ENCODE measurements at regions not wholly inside any gene's neighbourhood (a gene's known extent, or its start where the extent isn't known, plus 50 kb on each side); places are given as distances from the start of the nearest gene placed in this dataset.

GRCh38 chr15:35775471-35775870, 229.5 kb upstream of the DPH6 start:
- Histone ChIP-seq H3K36me3 (ENCODE audit: control insufficient read depth in 1 of 2, insufficient read depth in 2 of 2, low read length in 2 of 2) (no peaks in the 10 kb centered on the region), H3K27me3 (ENCODE audit: insufficient read depth, low read length) (no peaks in the 10 kb centered on the region), H3K9me3 (ENCODE audit: control insufficient read depth in 1 of 2, insufficient read depth in 1 of 2, low read depth in 1 of 2, low read length in 2 of 2) (no peaks in the 10 kb centered on the region), H3K27ac (ENCODE audit: low read depth, low read length) (no peak overlapping the region), H4K20me1 (ENCODE audit: insufficient read depth) (no peaks in the 10 kb centered on the region), H3K79me2 (ENCODE audit: insufficient read depth, low read length) (no peaks in the 10 kb centered on the region), H3K4me1 (ENCODE audit: control insufficient read depth in 1 of 2, insufficient read depth in 2 of 2, low read length in 2 of 2) (no peaks in the 10 kb centered on the region), H3K9me2 (ENCODE audit: insufficient read depth) (no peaks in the 10 kb centered on the region), H3K4me3 (replicated peaks in 1 of 2; ENCODE audit: low read depth in 1 of 2, low read length in 2 of 2) (no peak overlapping the region), H2AFZ (ENCODE audit: low read depth, low read length, poor library complexity, severe bottlenecking) (no peak overlapping the region), H3K9ac (ENCODE audit: low read length) (no peak overlapping the region), H3K4me2 (ENCODE audit: low read length) (no peak overlapping the region)
- ChIA-PET RAD21 (ENCODE audit: low non-redundant PET in 1 of 2, low total read pairs in 2 of 2, uncharacterized antibody in 2 of 2, unreplicated experiment in 2 of 2) (no interaction called here), CTCF (interaction anchor here (1.6 kb wide), 1 partner anchor 24 kb away, joined by 4 read pairs; no protein-coding TSS in a partner anchor), POLR2A (no interaction called here)
- intact Hi-C loops (cut with micrococcal nuclease) = no loop called here
- TF ChIP-seq MAX (IDR thresholded peaks at IDR 0.05) = no peak
- no peak for TF ChIP-seq ELF1 (IDR thresholded peaks at IDR 0.05; ENCODE audit: borderline replicate concordance, low read depth)
- TF ChIP-seq YY1 (IDR thresholded peaks at IDR 0.05; ENCODE audit: extremely low read depth, insufficient replicate concordance, low read depth, low read length) = no peak
- TF ChIP-seq ZFX (IDR thresholded peaks at IDR 0.05) = no peak
- BruUV-seq (replicated peaks) = no TSS peak
- no peak for ATAC-seq
- no peak for DNase-seq (ENCODE audit: low read depth, low spot score)

GRCh38 chr15:35777061-35777460, 231.1 kb upstream of the DPH6 start:
- Histone ChIP-seq H3K36me3 (ENCODE audit: control insufficient read depth in 1 of 2, insufficient read depth in 2 of 2, low read length in 2 of 2) (no peaks in the 10 kb centered on the region), H2AFZ (ENCODE audit: low read depth, low read length, poor library complexity, severe bottlenecking) (no peak overlapping the region), H3K4me3 (replicated peaks in 1 of 2; ENCODE audit: low read depth in 1 of 2, low read length in 2 of 2) (no peak overlapping the region), H3K27ac (ENCODE audit: low read depth, low read length) (no peak overlapping the region), H3K79me2 (ENCODE audit: insufficient read depth, low read length) (no peaks in the 10 kb centered on the region), H3K4me2 (ENCODE audit: low read length) (no peak overlapping the region), H3K9me3 (ENCODE audit: control insufficient read depth in 1 of 2, insufficient read depth in 1 of 2, low read depth in 1 of 2, low read length in 2 of 2) (no peaks in the 10 kb centered on the region), H4K20me1 (ENCODE audit: insufficient read depth) (no peaks in the 10 kb centered on the region), H3K27me3 (ENCODE audit: insufficient read depth, low read length) (no peaks in the 10 kb centered on the region), H3K4me1 (ENCODE audit: control insufficient read depth in 1 of 2, insufficient read depth in 2 of 2, low read length in 2 of 2) (no peaks in the 10 kb centered on the region), H3K9me2 (ENCODE audit: insufficient read depth) (no peaks in the 10 kb centered on the region), H3K9ac (ENCODE audit: low read length) (no peak overlapping the region)
- ChIA-PET CTCF (no interaction called here), POLR2A (no interaction called here), RAD21 (ENCODE audit: low non-redundant PET in 1 of 2, low total read pairs in 2 of 2, uncharacterized antibody in 2 of 2, unreplicated experiment in 2 of 2) (no interaction called here)
- DNase-seq (ENCODE audit: low read depth, low spot score) (no peak), ATAC-seq (no peak)
- intact Hi-C loops (cut with micrococcal nuclease) = no loop called here
- no peak for TF ChIP-seq ZFX (IDR thresholded peaks at IDR 0.05)
- TF ChIP-seq REST (IDR thresholded peaks at IDR 0.05; ENCODE audit: low read depth) = no peak
- TF ChIP-seq POLR2AphosphoS5 (IDR thresholded peaks at IDR 0.05; ENCODE audit: low read depth, low read length) = no peak
- TF ChIP-seq SRF (IDR thresholded peaks at IDR 0.05; ENCODE audit: low read depth) = no peak
- TF ChIP-seq ATF3 (IDR thresholded peaks at IDR 0.05) = no peak
- TF ChIP-seq YY1 (IDR thresholded peaks at IDR 0.05; ENCODE audit: extremely low read depth, insufficient replicate concordance, low read depth, low read length) = no peak
- no peak for TF ChIP-seq MAX (IDR thresholded peaks at IDR 0.05)
- TF ChIP-seq SIN3A (IDR thresholded peaks at IDR 0.05; ENCODE audit: low read depth) = no peak
- TF ChIP-seq FOSL1 (IDR thresholded peaks at IDR 0.05; ENCODE audit: low read depth) = no peak
- TF ChIP-seq ZBTB33 (IDR thresholded peaks at IDR 0.05; ENCODE audit: extremely low read depth, insufficient replicate concordance, low read length) = no peak
- TF ChIP-seq EGR1 (IDR thresholded peaks at IDR 0.05; ENCODE audit: low read depth) = no peak
- TF ChIP-seq CBX3 (IDR thresholded peaks at IDR 0.05; ENCODE audit: low read depth) = no peak
- BruUV-seq (replicated peaks) = no TSS peak

Measured in HCT116 (cell line).